ENCODE measurements at regions not wholly inside any gene's neighbourhood (a gene's known extent, or its start where the extent isn't known, plus 50 kb on each side); places are given as distances from the start of the nearest gene placed in this dataset.

GRCh38 chr10:2494399-2494798, 572.9 kb upstream of the PFKP start:
- TF ChIP-seq MAX (CRISPR knock-in tag; IDR thresholded peaks at IDR 0.05) = no peak
- TF ChIP-seq FOXP4 (CRISPR knock-in tag; IDR thresholded peaks at IDR 0.05) = no peak
- no peak for TF ChIP-seq ZNF121 (CRISPR knock-in tag; IDR thresholded peaks at IDR 0.05)
- TF ChIP-seq, protein P1, sequence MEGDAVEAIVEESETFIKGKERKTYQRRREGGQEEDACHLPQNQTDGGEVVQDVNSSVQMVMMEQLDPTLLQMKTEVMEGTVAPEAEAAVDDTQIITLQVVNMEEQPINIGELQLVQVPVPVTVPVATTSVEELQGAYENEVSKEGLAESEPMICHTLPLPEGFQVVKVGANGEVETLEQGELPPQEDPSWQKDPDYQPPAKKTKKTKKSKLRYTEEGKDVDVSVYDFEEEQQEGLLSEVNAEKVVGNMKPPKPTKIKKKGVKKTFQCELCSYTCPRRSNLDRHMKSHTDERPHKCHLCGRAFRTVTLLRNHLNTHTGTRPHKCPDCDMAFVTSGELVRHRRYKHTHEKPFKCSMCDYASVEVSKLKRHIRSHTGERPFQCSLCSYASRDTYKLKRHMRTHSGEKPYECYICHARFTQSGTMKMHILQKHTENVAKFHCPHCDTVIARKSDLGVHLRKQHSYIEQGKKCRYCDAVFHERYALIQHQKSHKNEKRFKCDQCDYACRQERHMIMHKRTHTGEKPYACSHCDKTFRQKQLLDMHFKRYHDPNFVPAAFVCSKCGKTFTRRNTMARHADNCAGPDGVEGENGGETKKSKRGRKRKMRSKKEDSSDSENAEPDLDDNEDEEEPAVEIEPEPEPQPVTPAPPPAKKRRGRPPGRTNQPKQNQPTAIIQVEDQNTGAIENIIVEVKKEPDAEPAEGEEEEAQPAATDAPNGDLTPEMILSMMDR (IDR thresholded peaks at IDR 0.05) = no peak
- no peak for TF ChIP-seq NFE2L1 (CRISPR knock-in tag; IDR thresholded peaks at IDR 0.05)
- TF ChIP-seq ATF1 (CRISPR knock-in tag; IDR thresholded peaks at IDR 0.05) = no peak
- TF ChIP-seq IRF2 (CRISPR knock-in tag; IDR thresholded peaks at IDR 0.05; ENCODE audit: borderline replicate concordance, low read depth) = no peak
- no peak for TF ChIP-seq ELF4 (CRISPR knock-in tag; IDR thresholded peaks at IDR 0.05; ENCODE audit: low read depth)
- TF ChIP-seq GABPB1 (CRISPR knock-in tag; IDR thresholded peaks at IDR 0.05) = no peak
- no peak for TF ChIP-seq TCF7 (CRISPR knock-in tag; IDR thresholded peaks at IDR 0.05; ENCODE audit: low read depth)
- no peak for TF ChIP-seq NFYB (CRISPR knock-in tag; conservative IDR thresholded peaks at IDR 0.05; ENCODE audit: low read depth)
- no peak for TF ChIP-seq E2F4 (CRISPR knock-in tag; IDR thresholded peaks at IDR 0.05; ENCODE audit: borderline replicate concordance, low read depth)
- no peak for TF ChIP-seq ETV6 (CRISPR knock-in tag; IDR thresholded peaks at IDR 0.05)
